ENCODE measurements at regions not wholly inside any gene's neighbourhood (a gene's known extent, or its start where the extent isn't known, plus 50 kb on each side); places are given as distances from the start of the nearest gene placed in this dataset.
A peak's percentile ranks its signal among the peaks of the same experiment; 100 is the strongest.

- Histone ChIP-seq H3K4me1 (peaks cover 0 to 5% (median 0%) of the 10 kb centered on the region in 12 donors), H3K36me3 (no peaks in the 10 kb centered on the region), H3K4me3 (peak overlapping the region in 1 of 12 donors; percentile 5), H3K27ac (peak overlapping the region in 2 of 12 donors; percentile 4 to 56), H3K27me3 (no peaks in the 10 kb centered on the region), H3K9me3 (peaks cover 0 to 9% (median 0%) of the 10 kb centered on the region in 12 donors)
- TF ChIP-seq CTCF (IDR thresholded peaks at IDR 0.05) (no peak), POLR2A (IDR thresholded peaks at IDR 0.05) (no peak)
- 65 to 77% (median 73%) methylated on average over 5 of the region's 5 CpGs for WGBS, 4 donors
- intact Hi-C loops (cut with DNase I): no loop called here
- ATAC-seq: no peak
- no peak for DNase-seq
These were observed 181.9 kb upstream of the B3GALT2 start for GRCh38 chr1:193368302-193368701.

- no peaks in the 10 kb centered on the region for H3K27me3 ChIP-seq
- ATAC-seq (no peak), DNase-seq (no peak)
- TF ChIP-seq CTCF (IDR thresholded peaks at IDR 0.05): no peak
- TF ChIP-seq POLR2A (IDR thresholded peaks at IDR 0.05): no peak
- intact Hi-C loops (cut with DNase I): no loop called here
- H3K36me3 ChIP-seq: no peaks in the 10 kb centered on the region
- peaks cover 0 to 5% (median 0%) of the 10 kb centered on the region in 12 donors for H3K4me1 ChIP-seq
- peaks cover 0 to 9% (median 0%) of the 10 kb centered on the region in 12 donors for H3K9me3 ChIP-seq
- peak overlapping the region in 1 of 12 donors; percentile 56 for H3K27ac ChIP-seq
- peak overlapping the region in 1 of 12 donors; percentile 5 for H3K4me3 ChIP-seq
- 40 to 58% (median 49%) methylated on average over 1 of the region's 1 CpG for WGBS, 4 donors
These were observed 181.4 kb upstream of the B3GALT2 start for GRCh38 chr1:193367863-193368262.

GRCh38 chr1:193366764-193367507, 180.5 kb upstream of the B3GALT2 start:
- peaks cover 0 to 5% (median 0%) of the 10 kb centered on the region in 12 donors for H3K4me1 ChIP-seq
- intact Hi-C loops (cut with DNase I): no loop called here
- no peak overlapping the region for H3K27ac ChIP-seq
- DNase-seq: no peak
- no peaks in the 10 kb centered on the region for H3K27me3 ChIP-seq
- 89 to 94% (median 92%) methylated on average over 1 of the region's 1 CpG; no CpG with 5 or more reads in 1 of the 4 donors for WGBS, 4 donors
- peaks cover 0 to 9% (median 0%) of the 10 kb centered on the region in 12 donors for H3K9me3 ChIP-seq
- no peaks in the 10 kb centered on the region for H3K36me3 ChIP-seq
- TF ChIP-seq POLR2A (IDR thresholded peaks at IDR 0.05): no peak
- TF ChIP-seq CTCF (IDR thresholded peaks at IDR 0.05): no peak
- ATAC-seq: no peak
- H3K4me3 ChIP-seq: no peak overlapping the region

- WGBS, 4 donors: 93 to 95% (median 93%) methylated on average over 2 of the region's 2 CpGs
These were observed 179.6 kb upstream of the B3GALT2 start for GRCh38 chr1:193365966-193366365.

More at GRCh38 chr1:193365966-193366365, 179.6 kb upstream of the B3GALT2 start:
- Histone ChIP-seq H3K4me1 (peaks cover 0 to 5% (median 0%) of the 10 kb centered on the region in 12 donors), H3K9me3 (peaks cover 0 to 9% (median 0%) of the 10 kb centered on the region in 12 donors), H3K4me3 (no peak overlapping the region), H3K36me3 (no peaks in the 10 kb centered on the region), H3K27ac (no peak overlapping the region), H3K27me3 (no peaks in the 10 kb centered on the region)
- no peak for TF ChIP-seq POLR2A (IDR thresholded peaks at IDR 0.05)
- intact Hi-C loops (cut with DNase I): no loop called here
- ATAC-seq: no peak
- no peak for DNase-seq

Measured in heart left ventricle (tissue), 16 donors.